NT2/D1 (cell line): ENCODE measurements at regions not wholly inside any gene's neighbourhood (a gene's known extent, or its start where the extent isn't known, plus 50 kb on each side); places are given as distances from the start of the nearest gene placed in this dataset.

Experiments
- SUZ12 ChIP-seq: IDR thresholded peaks from 2 replicates; pipeline ENCODE4 v1.6.1; 2011; ENCODE audit not compliant: insufficient read length, insufficient read depth; ENCODE audit errors: extremely low read depth
- YY1 ChIP-seq: IDR thresholded peaks from 2 replicates; pipeline ENCODE4 v1.6.1; 2011; ENCODE audit not compliant: insufficient read length, insufficient read depth
- ZNF274 ChIP-seq: IDR thresholded peaks from 2 replicates; pipeline ENCODE4 v1.6.1; 2011; ENCODE audit warnings: mild to moderate bottlenecking, low read depth, low read length

GRCh38 chr14:95015046-95015445 lies 142.3 kb downstream of the DICER1 start:
- no peak for TF ChIP-seq ZNF274
- no peak for TF ChIP-seq SUZ12
- no peak for TF ChIP-seq YY1
